ENCODE measurements at regions not wholly inside any gene's neighbourhood (a gene's known extent, or its start where the extent isn't known, plus 50 kb on each side); places are given as distances from the start of the nearest gene placed in this dataset.

DNA sequence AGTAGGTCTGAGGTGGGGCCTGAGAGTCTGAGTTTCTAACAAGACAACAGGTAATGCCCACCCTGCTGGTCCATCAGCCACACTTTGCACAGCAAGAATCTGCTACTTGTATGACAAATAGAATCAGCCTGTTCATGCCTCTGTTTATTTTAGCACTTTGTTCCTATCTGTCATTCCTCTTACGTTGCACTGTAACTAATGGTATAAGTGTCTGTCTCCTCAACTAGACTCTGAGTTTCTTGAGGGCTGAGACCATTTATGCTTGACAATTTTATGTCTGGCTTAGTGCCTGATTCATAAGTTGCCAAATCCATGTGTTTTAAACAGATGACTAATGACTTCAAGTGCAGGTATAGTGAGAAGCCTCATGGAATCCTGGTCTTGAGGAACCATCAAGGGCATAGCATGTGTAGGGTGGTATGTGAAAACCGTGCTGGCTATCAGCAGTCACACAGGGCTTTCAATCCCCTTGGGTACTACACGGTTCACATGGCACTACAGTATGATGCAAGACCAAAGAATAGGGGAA is 209.7 kb downstream of the C11orf91 start:
- in situ Hi-C loops (cut with MboI; ENCODE audit: low pct_unique_long_range_greater_than_20kb, low sequenced_read_pairs): no loop called here
- no peak for DNase-seq

DNA sequence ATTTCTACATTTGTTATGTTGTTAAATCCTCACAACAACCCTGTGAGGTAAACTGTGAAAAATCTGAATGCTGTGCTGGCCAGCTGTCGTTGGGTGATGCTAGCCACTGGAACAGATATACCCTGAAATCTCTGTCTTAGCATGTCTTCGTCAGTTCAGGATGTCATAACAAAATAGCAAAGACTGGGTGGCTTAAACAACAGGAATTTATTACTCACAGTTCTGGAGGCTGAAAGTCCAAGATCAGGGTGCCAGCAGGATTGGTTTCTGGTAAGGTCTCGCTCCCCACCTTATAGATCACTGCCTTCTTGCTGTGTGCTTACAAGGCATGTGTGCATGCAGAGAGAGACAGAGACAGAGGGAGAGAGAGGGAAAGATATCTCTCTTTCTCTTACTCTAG is 211.7 kb downstream of the C11orf91 start:
- in situ Hi-C loops (cut with MboI; ENCODE audit: low pct_unique_long_range_greater_than_20kb, low sequenced_read_pairs): no loop called here
- DNase-seq: no peak

DNA sequence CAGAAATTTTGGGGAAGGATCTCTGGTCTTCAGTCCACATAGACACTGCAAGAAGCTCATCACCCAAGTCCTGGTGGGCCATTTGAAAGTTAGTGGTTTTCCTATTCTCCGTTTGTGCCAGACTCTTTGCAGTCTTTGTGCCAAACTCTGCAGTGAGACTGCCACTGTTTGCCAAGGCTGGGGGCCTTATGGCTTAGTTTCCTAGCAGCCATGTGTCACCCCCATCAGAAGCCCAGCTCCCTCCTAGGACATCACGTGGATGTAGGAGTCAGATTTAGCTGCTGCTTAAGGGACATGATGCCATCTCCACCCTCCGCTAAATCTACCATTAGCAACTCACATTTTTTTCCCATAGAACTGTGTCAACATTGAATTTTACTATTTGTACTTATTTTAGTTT is 220.0 kb downstream of the C11orf91 start:
- in situ Hi-C loops (cut with MboI; ENCODE audit: low pct_unique_long_range_greater_than_20kb, low sequenced_read_pairs): no loop called here
- no peak for DNase-seq

DNA sequence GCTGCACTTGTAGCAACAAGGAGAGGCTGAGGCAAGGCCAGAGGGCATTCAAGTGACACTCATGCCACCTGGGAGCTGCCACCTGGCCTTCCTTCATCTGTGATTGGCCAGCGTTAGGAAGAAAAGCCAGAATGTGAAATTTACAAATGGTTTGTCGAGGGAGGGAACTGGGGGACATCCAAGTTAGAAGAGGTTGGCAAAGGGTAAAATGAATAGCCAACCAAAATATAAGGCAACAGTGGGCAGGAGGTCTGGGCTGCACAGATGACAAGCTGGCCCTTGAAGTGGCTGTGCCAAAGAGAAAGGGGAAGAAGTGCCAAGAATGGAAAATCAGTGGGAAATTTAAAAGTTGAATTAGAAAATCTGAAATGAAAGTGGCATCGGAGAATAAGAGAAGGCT is 221.4 kb downstream of the C11orf91 start:
- DNase-seq: no peak
- in situ Hi-C loops (cut with MboI; ENCODE audit: low pct_unique_long_range_greater_than_20kb, low sequenced_read_pairs): no loop called here

DNA sequence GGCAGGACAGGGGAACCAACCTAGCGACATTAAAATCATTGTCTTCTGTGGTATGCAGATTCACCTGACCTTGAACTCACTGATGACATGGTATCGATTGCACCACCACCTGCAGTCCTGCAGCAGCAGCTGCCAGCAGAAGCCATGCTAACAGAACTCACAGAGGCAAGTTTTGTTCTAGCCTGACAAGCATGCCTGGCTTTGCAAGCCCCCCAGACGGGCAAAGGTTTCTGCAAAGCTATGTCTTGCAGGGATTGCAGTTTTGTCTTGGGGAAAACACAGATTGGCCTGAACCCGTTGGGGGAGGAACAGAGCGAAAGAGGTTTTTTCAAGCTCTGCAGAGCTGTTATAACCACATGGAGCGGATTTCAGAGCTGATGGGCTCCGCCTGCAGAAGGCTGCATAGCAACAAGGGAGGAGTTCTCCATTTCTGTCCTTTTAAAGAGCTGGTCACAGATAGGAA is 221.0 kb downstream of the HIPK3 start:
- in situ Hi-C loops (cut with MboI; ENCODE audit: low pct_unique_long_range_greater_than_20kb, low sequenced_read_pairs): no loop called here
- no peak for DNase-seq

DNA sequence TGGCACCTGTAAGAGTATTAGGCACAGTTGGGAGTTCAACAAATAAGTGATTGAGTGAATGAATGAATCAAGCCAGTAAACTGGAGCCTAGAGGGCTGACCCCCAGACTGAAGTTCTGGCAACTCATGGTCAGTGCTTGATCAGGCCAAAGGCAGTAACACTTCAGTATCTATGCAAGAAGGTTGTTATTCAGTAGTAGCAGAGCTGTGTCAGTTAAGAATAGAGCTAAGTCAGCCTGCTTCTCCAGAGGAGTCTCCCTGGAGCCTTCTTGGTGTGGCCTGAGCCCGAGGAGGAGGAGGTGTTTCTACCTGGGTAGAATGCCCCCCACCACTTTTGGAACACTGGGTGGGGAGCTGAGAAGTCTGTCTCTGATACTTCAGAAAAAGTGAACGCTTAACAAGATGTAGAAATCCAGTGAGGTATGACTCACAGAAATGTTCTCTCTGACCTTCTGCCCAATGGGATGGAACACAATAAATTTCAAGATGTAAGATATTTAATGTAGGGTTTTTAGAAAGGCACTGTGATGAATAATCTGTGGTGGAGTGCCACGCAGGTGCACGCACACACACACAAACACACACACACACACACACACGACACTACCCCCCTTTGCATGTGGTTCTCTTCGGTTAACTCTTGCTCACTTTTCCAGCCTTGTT is 219.9 kb downstream of the HIPK3 start:
- in situ Hi-C loops (cut with MboI; ENCODE audit: low pct_unique_long_range_greater_than_20kb, low sequenced_read_pairs): no loop called here
- DNase-seq: no peak

DNA sequence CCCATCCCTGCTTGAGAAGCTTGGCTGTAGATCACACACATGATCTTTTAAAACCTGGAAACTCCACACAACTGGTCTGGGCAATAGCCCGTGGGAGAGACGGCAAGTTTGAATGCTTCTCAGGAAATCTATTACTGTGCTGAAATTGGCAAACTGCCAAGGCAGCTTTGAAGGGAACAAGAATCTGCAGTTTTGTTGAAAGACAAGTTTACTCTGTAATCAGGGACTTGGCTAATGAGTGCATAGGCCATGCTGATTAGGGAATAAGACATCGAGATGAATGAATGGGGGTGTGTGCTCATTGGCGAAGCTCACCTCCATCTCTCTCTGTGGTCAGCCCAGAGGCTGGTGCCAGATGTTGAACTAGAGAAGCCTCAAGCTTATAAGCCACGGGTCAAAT is 218.8 kb downstream of the HIPK3 start:
- in situ Hi-C loops (cut with MboI; ENCODE audit: low pct_unique_long_range_greater_than_20kb, low sequenced_read_pairs): no loop called here
- DNase-seq: peak; percentile 4

DNA sequence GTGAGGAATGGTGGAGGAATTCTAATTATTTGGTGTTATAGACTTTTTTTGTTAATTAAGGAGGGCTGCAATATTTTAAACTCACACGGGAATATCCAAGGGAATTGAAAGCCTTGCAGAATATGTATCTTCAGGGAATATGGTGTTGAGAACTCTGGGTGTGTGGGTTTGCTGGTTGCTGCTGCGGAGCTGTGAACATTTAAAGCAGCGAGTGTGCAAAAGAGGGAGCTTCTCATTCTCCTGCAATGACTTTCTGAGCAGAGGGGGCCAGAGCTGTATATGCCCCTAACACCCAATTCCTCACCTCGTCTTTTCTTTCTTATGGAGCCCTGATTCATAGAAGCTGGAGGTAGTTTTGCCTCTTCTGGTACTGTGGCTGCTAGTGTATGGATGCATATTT is 217.7 kb downstream of the HIPK3 start:
- in situ Hi-C loops (cut with MboI; ENCODE audit: low pct_unique_long_range_greater_than_20kb, low sequenced_read_pairs): no loop called here
- no peak for DNase-seq

DNA sequence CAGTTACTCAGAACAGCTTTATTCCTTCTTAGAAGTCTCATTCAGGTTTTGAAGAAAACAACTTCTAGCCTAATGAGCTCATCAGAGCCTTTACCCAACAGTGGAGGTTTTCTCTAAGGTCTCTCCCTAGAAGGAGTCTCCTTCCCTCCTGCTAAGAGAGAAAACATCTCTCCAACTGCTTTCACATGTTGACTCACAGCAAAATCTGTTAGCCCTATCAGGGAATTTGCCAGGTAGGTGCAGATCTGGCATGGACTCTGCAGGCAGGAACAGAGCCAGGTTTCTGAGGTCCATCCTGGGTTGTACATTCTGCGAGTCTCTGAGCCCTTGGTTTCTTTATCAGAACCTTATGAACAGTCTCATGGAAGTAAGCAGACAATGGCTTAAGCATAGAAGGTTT is 214.4 kb downstream of the HIPK3 start:
- no peak for DNase-seq
- in situ Hi-C loops (cut with MboI; ENCODE audit: low pct_unique_long_range_greater_than_20kb, low sequenced_read_pairs): no loop called here

DNA sequence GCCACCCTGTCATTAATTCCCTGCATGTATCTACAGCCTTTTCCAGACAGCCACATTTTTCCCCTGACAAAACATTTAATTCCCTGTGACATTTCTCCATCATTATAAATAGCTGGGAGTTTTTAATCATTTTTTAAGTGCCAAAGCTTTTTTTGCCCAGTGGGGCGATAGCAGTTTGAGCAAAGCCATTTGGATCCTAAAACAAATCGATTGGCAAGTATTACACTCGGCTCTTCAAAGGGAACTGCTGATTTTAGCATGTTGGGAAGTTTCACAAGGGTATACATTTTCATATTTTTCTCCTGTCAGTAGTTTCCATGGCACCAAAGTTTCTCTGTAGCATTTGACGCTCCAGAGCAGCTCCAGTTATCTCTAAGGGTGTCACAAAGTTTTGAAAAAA is 210.8 kb downstream of the HIPK3 start:
- in situ Hi-C loops (cut with MboI; ENCODE audit: low pct_unique_long_range_greater_than_20kb, low sequenced_read_pairs): no loop called here
- no peak for DNase-seq

DNA sequence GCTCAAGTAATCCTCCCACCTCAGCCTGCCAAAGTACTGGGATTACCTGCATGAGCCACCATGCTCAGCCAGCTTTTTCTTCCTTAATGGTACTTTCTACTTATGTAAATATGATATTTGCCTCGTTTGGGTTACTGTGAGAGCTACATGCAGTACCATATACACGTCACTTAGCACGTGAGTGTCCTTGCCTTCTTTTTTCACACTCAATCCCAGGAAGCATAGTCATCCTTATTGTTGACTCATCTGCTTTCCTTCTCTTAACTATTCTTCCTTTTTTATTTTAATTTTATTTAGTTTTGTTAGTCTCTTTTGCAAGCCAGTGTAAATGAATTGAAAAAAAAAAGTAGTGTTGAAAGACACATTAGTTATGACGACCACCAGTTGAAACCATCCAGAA is 205.9 kb downstream of the HIPK3 start:
- in situ Hi-C loops (cut with MboI; ENCODE audit: low pct_unique_long_range_greater_than_20kb, low sequenced_read_pairs): no loop called here

DNA sequence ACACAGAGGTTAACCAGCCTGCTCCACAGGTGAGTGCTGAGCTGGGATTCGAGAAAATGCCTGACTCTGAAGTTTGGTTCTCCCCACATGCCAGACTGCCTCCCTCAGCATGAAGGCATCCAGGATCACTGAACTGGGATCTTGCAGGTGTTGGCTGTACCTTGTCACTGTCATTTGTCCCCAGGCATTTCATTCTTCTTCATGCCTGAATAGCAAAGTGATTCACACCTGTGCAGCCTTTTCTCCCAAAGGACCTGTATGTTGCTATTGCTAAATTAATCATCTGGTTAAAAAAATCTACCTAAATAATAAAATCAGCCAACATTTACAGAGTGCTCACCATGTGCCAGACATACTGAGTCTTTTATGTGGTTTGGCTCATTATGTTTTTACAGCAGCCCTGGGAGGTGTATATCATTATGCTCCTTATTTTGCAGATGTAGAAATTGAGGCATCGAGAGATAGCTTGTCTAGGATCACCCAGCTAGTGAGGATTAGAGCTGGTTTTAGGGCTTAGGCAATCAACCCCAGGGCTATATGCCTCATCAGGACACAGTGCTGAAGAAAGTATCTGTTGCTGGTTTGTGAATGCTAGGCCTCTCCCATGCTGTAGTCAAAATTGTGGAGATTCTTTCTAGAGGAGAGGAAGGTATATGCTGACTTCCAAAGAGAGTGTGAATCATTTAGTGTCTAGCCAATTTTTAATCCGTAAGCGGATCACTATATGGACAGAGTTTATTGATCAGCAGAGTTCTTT is 204.4 kb downstream of the HIPK3 start:
- in situ Hi-C loops (cut with MboI; ENCODE audit: low pct_unique_long_range_greater_than_20kb, low sequenced_read_pairs): no loop called here
- DNase-seq: no peak

More for the DNA sequence above, 205.9 kb downstream of the HIPK3 start:
- DNase-seq: no peak

DNA sequence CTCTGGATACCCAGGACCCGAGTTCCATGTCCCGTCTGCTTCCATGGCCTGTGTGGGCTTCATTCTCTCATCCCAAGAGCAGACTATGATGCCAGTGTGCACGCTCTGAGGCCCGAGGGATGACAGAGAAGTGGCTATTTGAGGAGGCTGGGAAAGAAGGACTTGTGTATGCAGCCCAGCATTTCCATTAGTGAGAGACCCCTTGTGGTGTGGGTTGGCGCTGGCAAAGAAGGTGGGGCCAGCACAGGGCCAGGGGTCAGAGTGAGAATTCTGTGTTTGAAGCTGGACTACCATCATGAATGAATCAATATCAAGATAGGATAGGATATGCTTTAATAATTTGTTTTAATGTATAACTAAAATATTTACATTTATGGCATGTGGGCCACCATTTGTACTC is 200.8 kb downstream of the HIPK3 start:
- DNase-seq: no peak
- in situ Hi-C loops (cut with MboI; ENCODE audit: low pct_unique_long_range_greater_than_20kb, low sequenced_read_pairs): no loop called here

DNA sequence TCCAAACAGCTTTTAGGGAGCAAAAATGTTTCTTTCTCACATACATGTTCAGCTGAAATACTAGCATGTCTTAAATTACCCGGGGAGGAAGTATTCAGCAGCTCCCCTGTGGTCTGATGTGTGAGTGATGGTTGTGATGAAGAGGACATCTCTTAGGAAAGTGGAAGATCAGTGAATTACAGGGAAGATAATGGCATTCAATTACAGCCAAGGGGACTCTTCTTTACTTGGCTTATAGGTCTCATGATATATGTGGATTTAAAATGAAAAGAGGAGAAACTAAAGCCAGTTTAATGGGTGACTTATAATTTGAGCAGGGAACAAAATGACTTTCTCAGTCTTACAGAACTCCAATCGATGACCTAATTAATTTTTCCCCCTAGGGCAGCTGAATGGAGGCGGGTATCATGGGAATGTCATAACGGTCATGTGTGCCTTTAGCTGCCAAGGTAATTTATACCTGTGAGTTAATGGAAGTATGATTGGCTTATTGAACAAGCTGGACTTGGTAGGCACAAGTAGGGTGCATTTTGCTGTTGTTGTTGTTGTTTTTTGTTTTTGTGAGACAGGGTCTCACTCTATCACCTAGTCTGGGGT is 198.8 kb downstream of the HIPK3 start:
- in situ Hi-C loops (cut with MboI; ENCODE audit: low pct_unique_long_range_greater_than_20kb, low sequenced_read_pairs): no loop called here
- no peak for DNase-seq

DNA sequence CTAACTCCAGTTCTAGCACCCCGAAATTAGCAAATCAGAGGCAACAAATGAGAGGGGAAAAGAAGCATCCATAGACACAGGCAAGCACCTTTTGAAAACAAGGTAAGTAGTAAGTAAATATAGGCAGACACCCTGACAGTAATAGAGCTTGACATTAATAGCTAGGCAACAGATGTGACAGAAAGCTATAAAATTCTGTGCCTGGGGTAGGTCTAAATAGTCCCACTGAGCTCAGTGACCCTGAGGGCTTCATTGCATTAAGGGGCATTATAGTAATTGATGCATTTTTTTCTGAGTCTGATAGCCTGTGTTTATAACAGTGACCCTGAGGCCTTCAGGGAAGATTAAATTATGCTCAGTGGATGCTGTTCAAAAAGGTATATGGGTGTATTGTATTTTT is 197.1 kb downstream of the HIPK3 start:
- no peak for DNase-seq
- in situ Hi-C loops (cut with MboI; ENCODE audit: low pct_unique_long_range_greater_than_20kb, low sequenced_read_pairs): no loop called here

DNA sequence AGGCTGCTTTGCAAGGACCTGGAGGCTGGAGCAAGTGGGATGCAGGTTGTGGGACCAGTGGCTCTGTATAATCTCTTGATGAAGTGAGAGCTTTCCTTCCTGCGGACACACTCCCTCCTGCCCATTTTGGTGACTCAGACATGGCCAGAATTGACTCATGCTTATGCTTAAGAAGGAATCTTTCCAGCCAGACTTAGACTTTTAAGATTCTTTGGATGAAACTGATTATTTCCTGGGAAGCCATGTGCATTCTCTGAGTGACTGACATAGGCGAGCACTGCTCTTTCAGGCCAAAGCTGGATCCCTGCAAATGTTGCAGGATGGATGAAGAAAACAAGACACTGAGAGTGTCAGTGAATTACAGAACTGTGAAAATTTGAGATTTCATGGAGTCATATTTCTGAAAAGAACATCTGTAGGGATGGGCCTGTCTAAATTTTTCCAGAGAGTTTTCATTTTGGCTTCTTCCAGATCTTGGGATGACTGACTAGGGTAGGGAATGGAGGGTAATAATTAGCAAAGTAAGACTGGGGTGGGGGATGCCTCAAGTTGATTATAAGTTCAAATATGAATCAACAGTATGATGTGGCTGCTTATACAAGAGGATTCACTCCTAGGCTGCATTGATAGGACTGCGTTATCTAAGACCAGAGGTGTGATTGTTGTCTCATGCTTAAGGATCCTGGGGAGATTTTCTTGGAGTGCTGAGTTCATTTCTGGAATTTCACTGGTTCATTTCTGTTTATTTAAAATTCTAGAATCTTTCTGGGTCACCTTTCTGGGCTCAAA is 195.8 kb downstream of the HIPK3 start:
- DNase-seq: no peak
- in situ Hi-C loops (cut with MboI; ENCODE audit: low pct_unique_long_range_greater_than_20kb, low sequenced_read_pairs): no loop called here

DNA sequence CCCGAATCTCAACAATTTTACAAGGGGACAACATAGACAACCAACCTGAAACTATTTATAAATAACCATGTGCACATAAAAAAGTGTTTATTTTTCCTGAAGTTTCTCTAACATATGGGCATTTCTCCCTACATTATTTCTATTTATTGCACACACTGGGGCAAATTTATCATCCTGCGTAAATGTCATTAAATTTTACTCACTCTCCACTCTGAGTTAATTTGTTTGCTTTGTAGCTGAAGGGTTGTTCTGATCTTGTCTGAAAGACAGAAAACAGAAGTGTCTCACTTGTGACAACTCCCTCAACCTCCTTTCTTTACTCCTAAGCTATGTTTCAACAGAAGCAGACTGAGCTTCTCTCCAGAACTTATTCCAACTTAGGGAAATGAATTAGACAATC is 194.2 kb downstream of the HIPK3 start:
- in situ Hi-C loops (cut with MboI; ENCODE audit: low pct_unique_long_range_greater_than_20kb, low sequenced_read_pairs): no loop called here
- DNase-seq: no peak

DNA sequence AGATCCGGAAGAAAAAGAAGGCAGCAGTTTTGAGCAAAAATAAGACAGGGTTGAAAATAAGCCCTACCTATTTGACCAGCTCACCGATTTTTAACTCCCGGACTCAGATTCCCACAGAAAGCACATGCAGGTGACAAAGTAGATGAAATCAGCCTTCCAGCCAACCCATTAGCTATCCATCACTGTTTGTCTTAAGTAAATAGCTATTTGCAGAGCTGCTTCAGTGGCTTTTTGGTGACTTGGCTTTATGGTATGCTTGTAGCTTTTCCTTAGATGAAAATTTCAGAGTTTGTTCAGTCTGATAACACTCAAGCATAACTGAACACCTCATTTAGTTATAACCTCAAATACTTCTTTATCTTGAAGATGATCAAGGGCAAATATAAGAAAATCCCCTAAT is 192.6 kb downstream of the HIPK3 start:
- in situ Hi-C loops (cut with MboI; ENCODE audit: low pct_unique_long_range_greater_than_20kb, low sequenced_read_pairs): no loop called here
- DNase-seq: no peak

DNA sequence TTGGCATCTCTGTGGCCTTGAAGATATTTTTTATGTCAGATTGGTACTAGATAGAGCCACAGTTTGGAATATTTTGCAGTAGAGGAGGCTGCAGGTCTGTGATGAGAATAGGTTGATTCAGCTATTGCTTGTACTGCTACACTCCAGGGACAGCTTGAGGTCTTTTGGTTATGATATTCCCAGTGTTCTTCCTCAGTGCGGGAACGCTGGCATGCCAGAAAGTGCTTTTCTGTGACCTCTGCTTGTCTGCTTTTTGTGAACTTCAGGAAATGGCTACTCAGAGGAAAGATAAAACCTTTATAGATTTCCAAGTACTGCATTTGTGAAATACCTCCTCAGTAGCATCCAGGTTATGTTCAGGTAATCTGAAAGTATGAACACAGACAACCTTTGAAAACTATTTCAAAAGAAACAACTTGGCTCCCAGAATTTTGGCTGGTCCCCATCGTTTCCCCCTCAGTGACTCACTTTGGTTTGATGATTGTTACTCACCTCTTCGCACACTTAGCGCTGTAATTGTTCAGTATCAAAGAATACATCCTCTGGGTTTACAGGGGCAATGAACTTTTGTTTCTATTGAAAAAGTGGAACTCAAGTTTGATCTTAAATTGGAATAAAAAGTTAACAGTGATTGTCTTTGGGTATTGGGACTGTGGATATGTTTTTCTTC is 191.4 kb downstream of the HIPK3 start:
- no peak for DNase-seq
- in situ Hi-C loops (cut with MboI; ENCODE audit: low pct_unique_long_range_greater_than_20kb, low sequenced_read_pairs): no loop called here

All from KBM-7 (cell line).